ENCODE measurements at regions not wholly inside any gene's neighbourhood (a gene's known extent, or its start where the extent isn't known, plus 50 kb on each side); places are given as distances from the start of the nearest gene placed in this dataset.

DNA sequence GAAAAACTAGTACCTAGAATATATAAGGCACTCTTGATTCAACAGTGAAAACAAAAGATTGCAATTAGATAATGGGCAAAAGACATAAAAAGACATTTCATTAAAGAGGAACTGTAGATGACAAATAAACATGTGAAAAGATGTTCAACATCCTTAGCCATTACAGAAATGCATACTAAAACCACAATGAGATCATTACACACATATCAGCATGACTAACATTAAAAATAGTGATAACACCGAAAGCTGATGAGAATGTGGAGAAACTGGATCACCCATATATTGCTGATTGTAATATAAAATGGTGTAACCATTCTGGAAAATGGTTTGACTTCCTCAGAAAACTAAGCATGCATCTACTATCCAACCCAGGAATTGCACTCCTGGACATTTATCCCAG is 340.3 kb downstream of the SEC16B start:
- TF ChIP-seq YY1 (IDR thresholded peaks at IDR 0.05; ENCODE audit: low read depth) = no peak
- no peak for TF ChIP-seq CREB1 (IDR thresholded peaks at IDR 0.05; ENCODE audit: low read depth)
- no peak for TF ChIP-seq RAD21 (IDR thresholded peaks at IDR 0.05; ENCODE audit: low read depth)
- TF ChIP-seq CEBPB (IDR thresholded peaks at IDR 0.05) = no peak
- TF ChIP-seq TAF1 (IDR thresholded peaks at IDR 0.05; ENCODE audit: low read depth) = no peak
- TF ChIP-seq, protein P1, sequence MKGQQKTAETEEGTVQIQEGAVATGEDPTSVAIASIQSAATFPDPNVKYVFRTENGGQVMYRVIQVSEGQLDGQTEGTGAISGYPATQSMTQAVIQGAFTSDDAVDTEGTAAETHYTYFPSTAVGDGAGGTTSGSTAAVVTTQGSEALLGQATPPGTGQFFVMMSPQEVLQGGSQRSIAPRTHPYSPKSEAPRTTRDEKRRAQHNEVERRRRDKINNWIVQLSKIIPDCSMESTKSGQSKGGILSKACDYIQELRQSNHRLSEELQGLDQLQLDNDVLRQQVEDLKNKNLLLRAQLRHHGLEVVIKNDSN (IDR thresholded peaks at IDR 0.05) = no peak
- TF ChIP-seq, protein P2, sequence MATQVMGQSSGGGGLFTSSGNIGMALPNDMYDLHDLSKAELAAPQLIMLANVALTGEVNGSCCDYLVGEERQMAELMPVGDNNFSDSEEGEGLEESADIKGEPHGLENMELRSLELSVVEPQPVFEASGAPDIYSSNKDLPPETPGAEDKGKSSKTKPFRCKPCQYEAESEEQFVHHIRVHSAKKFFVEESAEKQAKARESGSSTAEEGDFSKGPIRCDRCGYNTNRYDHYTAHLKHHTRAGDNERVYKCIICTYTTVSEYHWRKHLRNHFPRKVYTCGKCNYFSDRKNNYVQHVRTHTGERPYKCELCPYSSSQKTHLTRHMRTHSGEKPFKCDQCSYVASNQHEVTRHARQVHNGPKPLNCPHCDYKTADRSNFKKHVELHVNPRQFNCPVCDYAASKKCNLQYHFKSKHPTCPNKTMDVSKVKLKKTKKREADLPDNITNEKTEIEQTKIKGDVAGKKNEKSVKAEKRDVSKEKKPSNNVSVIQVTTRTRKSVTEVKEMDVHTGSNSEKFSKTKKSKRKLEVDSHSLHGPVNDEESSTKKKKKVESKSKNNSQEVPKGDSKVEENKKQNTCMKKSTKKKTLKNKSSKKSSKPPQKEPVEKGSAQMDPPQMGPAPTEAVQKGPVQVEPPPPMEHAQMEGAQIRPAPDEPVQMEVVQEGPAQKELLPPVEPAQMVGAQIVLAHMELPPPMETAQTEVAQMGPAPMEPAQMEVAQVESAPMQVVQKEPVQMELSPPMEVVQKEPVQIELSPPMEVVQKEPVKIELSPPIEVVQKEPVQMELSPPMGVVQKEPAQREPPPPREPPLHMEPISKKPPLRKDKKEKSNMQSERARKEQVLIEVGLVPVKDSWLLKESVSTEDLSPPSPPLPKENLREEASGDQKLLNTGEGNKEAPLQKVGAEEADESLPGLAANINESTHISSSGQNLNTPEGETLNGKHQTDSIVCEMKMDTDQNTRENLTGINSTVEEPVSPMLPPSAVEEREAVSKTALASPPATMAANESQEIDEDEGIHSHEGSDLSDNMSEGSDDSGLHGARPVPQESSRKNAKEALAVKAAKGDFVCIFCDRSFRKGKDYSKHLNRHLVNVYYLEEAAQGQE (IDR thresholded peaks at IDR 0.05; ENCODE audit: low read depth) = no peak
- no peak for TF ChIP-seq EGR1 (IDR thresholded peaks at IDR 0.05)
- TF ChIP-seq, protein P3, sequence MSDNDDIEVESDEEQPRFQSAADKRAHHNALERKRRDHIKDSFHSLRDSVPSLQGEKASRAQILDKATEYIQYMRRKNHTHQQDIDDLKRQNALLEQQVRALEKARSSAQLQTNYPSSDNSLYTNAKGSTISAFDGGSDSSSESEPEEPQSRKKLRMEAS (IDR thresholded peaks at IDR 0.05) = no peak
- no peak for TF ChIP-seq EP300 (IDR thresholded peaks at IDR 0.05; ENCODE audit: borderline replicate concordance)
- no peak for TF ChIP-seq TEAD4 (IDR thresholded peaks at IDR 0.05)
